Vagina (tissue), 2 donors: ENCODE measurements at regions not wholly inside any gene's neighbourhood (a gene's known extent, or its start where the extent isn't known, plus 50 kb on each side); places are given as distances from the start of the nearest gene placed in this dataset.

Experiments
- DNase-seq, 2 donors: peaks; one replicate each; pipeline ENCODE4 v3.0.0-alpha.2; 2017; ENCODE audit errors: extremely low spot score in 2 of 2
- H3K27ac ChIP-seq: fragments of 200-600 bp; sonication (generic); one replicate; pipeline ENCODE4 v1.5.1; 2019
- H3K27me3 ChIP-seq: fragments of 200-600 bp; sonication (generic); one replicate; pipeline ENCODE4 v1.5.1; 2019
- H3K36me3 ChIP-seq, 2 donors: fragments of 200-600 bp; sonication (generic); one replicate each; pipeline ENCODE4 v1.5.1; 2017 to 2019
- H3K4me1 ChIP-seq: fragments of 200-600 bp; sonication (generic); one replicate; pipeline ENCODE4 v1.5.1; 2019
- H3K4me3 ChIP-seq, 2 donors: fragments of 200-600 bp; sonication (generic); 1 replicate in 1 of 2; 2 replicates in 1 of 2; pipeline ENCODE4 v1.5.1; 2016 to 2019
- H3K9me3 ChIP-seq: fragments of 200-600 bp; sonication (generic); one replicate; pipeline ENCODE4 v1.5.1; 2019
- POLR2A ChIP-seq, 2 donors: fragments of 450-650 bp; IDR thresholded peaks; one replicate each; pipeline ENCODE4 v1.6.1; 2017; ENCODE audit warnings: antibody characterized with exemption in 2 of 2, mild to moderate bottlenecking in 2 of 2, moderate library complexity in 2 of 2
- POLR2AphosphoS5 ChIP-seq, 2 donors: sonication (generic); formaldehyde crosslinking; IDR thresholded peaks; one replicate each; pipeline ENCODE4 v1.9.0; 2017; ENCODE audit warnings: antibody characterized with exemption in 2 of 2, mild to moderate bottlenecking in 2 of 2, low read depth in 1 of 2; ENCODE audit not compliant: insufficient read depth in 1 of 2
- intact Hi-C: fragments of 100-400 bp; cut with DNase I; formaldehyde crosslinking; loops from one replicate; pipeline ENCODE4 v1.15.1; 2023
- TF ChIP-seq, protein P1 (sequence below), 3 experiments: fragments of 450-650 bp in 2 of 3; fragments of 200-600 bp in 1 of 3; sonication (generic) in 1 of 3; IDR thresholded peaks; one replicate each; pipeline ENCODE4 v1.5.1; 2017 to 2019; ENCODE audit warnings: antibody characterized with exemption in 3 of 3, mild to moderate bottlenecking in 2 of 3, moderate library complexity in 2 of 3

DNA sequence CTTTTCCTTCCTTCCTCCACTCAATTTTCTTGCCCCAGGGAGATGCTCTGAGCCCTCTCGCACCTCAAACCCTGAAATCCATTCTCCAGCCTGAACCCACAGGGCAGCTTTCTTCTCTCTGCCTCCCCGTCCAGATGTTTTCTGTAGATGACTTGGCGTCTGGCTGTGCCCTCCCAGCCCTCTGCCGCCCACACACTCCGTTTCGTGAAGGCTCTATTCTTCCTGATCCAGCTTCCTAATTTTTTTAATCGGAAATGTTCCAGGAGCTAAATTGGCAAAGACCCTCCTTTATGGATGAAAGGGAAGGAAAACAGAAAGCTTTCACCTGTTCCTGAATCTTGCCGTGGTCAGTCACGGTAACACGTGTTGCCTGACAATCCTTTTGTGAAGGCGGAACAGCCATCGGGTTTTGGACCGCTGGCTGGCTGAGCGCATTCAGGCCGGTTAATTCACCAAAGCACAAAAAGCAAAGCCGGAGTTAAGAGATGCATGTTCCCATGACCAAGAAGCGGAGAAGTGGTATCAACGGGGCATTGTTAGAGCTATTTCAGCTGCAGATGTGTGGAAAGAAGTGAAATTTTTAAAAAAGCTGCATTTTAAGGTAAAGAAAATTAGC lies 70.2 kb upstream of the FBRSL1 start:
- no peak overlapping the region for H3K27ac ChIP-seq
- H3K36me3 ChIP-seq, result no peaks in the 10 kb centered on the region
- no peaks in the 10 kb centered on the region for H3K9me3 ChIP-seq
- H3K27me3 ChIP-seq, result no peaks in the 10 kb centered on the region
- TF ChIP-seq POLR2A (IDR thresholded peaks at IDR 0.05) (no peak), POLR2AphosphoS5 (IDR thresholded peaks at IDR 0.05; ENCODE audit: insufficient read depth in 1 of 2, low read depth in 1 of 2) (no peak)
- TF ChIP-seq, protein P1, sequence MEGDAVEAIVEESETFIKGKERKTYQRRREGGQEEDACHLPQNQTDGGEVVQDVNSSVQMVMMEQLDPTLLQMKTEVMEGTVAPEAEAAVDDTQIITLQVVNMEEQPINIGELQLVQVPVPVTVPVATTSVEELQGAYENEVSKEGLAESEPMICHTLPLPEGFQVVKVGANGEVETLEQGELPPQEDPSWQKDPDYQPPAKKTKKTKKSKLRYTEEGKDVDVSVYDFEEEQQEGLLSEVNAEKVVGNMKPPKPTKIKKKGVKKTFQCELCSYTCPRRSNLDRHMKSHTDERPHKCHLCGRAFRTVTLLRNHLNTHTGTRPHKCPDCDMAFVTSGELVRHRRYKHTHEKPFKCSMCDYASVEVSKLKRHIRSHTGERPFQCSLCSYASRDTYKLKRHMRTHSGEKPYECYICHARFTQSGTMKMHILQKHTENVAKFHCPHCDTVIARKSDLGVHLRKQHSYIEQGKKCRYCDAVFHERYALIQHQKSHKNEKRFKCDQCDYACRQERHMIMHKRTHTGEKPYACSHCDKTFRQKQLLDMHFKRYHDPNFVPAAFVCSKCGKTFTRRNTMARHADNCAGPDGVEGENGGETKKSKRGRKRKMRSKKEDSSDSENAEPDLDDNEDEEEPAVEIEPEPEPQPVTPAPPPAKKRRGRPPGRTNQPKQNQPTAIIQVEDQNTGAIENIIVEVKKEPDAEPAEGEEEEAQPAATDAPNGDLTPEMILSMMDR (IDR thresholded peaks at IDR 0.05), result no peak
- peaks cover 6% of the 10 kb centered on the region for H3K4me1 ChIP-seq
- intact Hi-C loops, result loop anchor here (5.0 kb wide), 1 partner anchor 108 kb away; no protein-coding TSS in a partner anchor
- DNase-seq, result no peak
- no peak overlapping the region for H3K4me3 ChIP-seq

DNA sequence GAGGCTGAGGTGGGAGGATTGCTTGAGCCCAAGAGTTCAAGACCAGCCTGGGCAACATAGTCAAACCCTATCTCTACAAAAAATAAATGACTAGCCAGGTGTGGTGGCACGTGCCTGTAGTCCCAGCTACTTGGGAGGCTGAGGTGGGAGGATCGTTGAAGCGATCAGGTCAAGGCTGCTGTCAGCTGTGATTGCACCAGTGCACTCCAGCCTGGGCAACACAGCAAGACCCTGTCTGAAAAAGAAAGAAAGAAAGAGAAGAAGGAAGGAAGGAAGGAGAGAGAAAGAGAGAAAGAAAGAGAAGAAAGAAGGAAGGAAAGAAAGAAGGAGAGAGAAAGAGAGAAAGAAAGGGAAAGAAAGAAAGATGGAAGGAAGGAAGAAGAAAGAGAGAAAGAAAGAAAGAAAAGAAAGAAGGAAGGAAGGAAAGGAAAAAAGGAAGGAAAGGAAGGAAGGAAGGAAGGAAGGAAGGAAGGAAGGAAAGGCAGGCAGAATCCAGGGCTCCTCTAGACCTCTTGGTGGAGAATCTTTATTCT lies 71.5 kb upstream of the FBRSL1 start:
- H3K4me1 ChIP-seq, result peaks cover 9% of the 10 kb centered on the region
- H3K9me3 ChIP-seq, result no peaks in the 10 kb centered on the region
- H3K27ac ChIP-seq, result no peak overlapping the region
- intact Hi-C loops, result loop anchor here (5.0 kb wide), 1 partner anchor 109 kb away; no protein-coding TSS in a partner anchor
- no peak overlapping the region for H3K4me3 ChIP-seq
- TF ChIP-seq, protein P1 (IDR thresholded peaks at IDR 0.05), result no peak
- no peak for TF ChIP-seq POLR2AphosphoS5 (IDR thresholded peaks at IDR 0.05; ENCODE audit: insufficient read depth in 1 of 2, low read depth in 1 of 2)
- no peak for TF ChIP-seq POLR2A (IDR thresholded peaks at IDR 0.05)
- no peaks in the 10 kb centered on the region for H3K36me3 ChIP-seq
- DNase-seq, result no peak
- H3K27me3 ChIP-seq, result no peaks in the 10 kb centered on the region

DNA sequence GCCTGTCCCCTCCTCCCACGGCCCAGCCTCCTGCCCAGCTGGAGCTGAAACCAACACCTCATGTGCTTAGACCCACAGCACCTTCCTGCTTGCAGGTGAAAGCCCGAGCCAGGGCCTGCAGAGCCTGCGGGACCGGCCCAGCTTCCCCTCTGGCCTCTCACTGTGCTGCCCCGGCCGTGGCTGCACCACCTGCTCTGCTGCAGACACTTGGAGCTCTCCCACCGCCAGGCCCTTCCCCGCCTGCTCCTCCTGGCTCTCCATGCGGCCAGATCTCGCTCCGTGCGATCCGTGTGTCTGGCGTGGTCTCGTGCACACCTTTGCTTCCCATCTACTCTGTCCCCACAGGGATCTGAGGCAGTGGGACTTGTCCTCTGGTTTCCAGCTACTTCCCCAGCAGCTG lies 72.2 kb upstream of the FBRSL1 start:
- TF ChIP-seq, protein P1 (IDR thresholded peaks at IDR 0.05), result no peak
- no peak for TF ChIP-seq POLR2A (IDR thresholded peaks at IDR 0.05)
- no peak for TF ChIP-seq POLR2AphosphoS5 (IDR thresholded peaks at IDR 0.05; ENCODE audit: insufficient read depth in 1 of 2, low read depth in 1 of 2)
- intact Hi-C loops, result loop anchor here (5.0 kb wide), 1 partner anchor 110 kb away; no protein-coding TSS in a partner anchor
- no peaks in the 10 kb centered on the region for H3K9me3 ChIP-seq

DNA sequence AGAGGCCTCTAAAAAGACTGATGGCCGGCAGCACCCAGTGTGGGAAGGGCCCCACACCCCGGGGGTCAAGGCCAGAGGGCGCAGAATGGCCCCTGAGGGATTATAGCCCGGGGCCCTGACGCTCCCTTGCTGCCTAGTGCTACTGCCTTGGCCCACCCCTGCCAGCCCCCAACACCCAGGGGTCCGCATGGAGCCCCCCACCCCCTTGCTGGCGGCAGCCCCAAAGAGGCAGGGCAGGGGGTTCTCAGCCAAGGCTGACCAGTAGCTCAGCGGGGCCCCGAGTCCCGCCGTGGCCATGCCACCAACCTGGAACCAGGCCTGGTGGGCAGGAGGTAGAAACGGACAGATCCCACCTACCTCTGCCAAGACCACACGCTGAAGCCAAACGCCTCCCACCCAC lies 73.1 kb upstream of the FBRSL1 start:
- no peak overlapping the region for H3K4me3 ChIP-seq
- H3K27ac ChIP-seq, result no peak overlapping the region
- no peaks in the 10 kb centered on the region for H3K27me3 ChIP-seq
- DNase-seq, result no peak
- no peaks in the 10 kb centered on the region for H3K36me3 ChIP-seq
- intact Hi-C loops, result loop anchor here (5.0 kb wide), 1 partner anchor 110 kb away; no protein-coding TSS in a partner anchor
- peaks cover 9% of the 10 kb centered on the region for H3K4me1 ChIP-seq
- TF ChIP-seq, protein P1 (IDR thresholded peaks at IDR 0.05), result no peak
- TF ChIP-seq POLR2A (IDR thresholded peaks at IDR 0.05) (no peak), POLR2AphosphoS5 (IDR thresholded peaks at IDR 0.05; ENCODE audit: insufficient read depth in 1 of 2, low read depth in 1 of 2) (no peak)
- no peaks in the 10 kb centered on the region for H3K9me3 ChIP-seq

More for the DNA sequence above, 72.2 kb upstream of the FBRSL1 start:
- Histone ChIP-seq H3K4me3 (no peak overlapping the region), H3K27ac (no peak overlapping the region), H3K4me1 (peaks cover 9% of the 10 kb centered on the region), H3K36me3 (no peaks in the 10 kb centered on the region), H3K27me3 (no peaks in the 10 kb centered on the region)
- no peak for DNase-seq

DNA sequence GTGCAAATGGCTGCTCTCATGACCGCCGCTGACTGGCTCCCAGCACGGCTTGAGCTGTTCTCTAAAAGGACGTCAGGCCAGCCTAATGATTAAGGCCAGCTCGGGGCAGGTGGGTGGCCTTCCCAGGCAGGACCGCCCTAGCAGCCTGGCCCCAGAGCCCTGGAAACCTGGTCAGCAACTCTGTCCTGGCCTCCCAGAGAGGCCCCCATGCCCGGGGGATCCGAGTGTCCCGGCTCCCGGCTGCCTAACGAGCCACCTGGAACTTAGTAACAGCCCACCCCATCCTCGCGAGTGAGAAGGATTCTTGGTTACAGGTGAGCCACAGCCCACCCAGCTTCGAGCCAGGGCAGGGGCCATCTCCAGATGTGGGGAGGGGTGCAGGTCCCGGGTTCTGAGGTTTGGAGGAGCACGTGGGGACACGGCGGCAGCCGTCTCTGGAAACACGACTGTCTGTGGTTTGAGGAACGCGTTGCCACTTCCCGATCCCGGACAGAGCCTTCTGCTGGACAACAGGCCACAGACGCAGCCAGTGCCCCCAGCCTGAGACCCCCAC lies 73.8 kb upstream of the FBRSL1 start:
- H3K27ac ChIP-seq, result no peak overlapping the region
- H3K27me3 ChIP-seq, result no peaks in the 10 kb centered on the region
- no peak for DNase-seq
- H3K4me1 ChIP-seq, result peaks cover 9% of the 10 kb centered on the region
- no peak for TF ChIP-seq POLR2A (IDR thresholded peaks at IDR 0.05)
- TF ChIP-seq POLR2AphosphoS5 (IDR thresholded peaks at IDR 0.05; ENCODE audit: insufficient read depth in 1 of 2, low read depth in 1 of 2), result no peak
- TF ChIP-seq, protein P1 (IDR thresholded peaks at IDR 0.05), result no peak
- H3K4me3 ChIP-seq, result no peak overlapping the region
- H3K9me3 ChIP-seq, result no peaks in the 10 kb centered on the region
- intact Hi-C loops, result loop anchor here (5.0 kb wide), 1 partner anchor 111 kb away; no protein-coding TSS in a partner anchor
- H3K36me3 ChIP-seq, result no peaks in the 10 kb centered on the region
